ENCODE measurements at regions not wholly inside any gene's neighbourhood (a gene's known extent, or its start where the extent isn't known, plus 50 kb on each side); places are given as distances from the start of the nearest gene placed in this dataset.

- POLR2A ChIA-PET (ENCODE audit: unreplicated experiment) = no interaction called here
- H3K9me2 ChIP-seq (replicated peaks; ENCODE audit: low read length) = no peaks in the 10 kb centered on the region
- no peaks in the 10 kb centered on the region for H4K20me1 ChIP-seq (ENCODE audit: low read length)
- H3K27ac ChIP-seq (ENCODE audit: low read length) = no peak overlapping the region
- H3K27me3 ChIP-seq (ENCODE audit: low read length) = peaks cover 85% of the 10 kb centered on the region
- no peak overlapping the region for H2AFZ ChIP-seq (ENCODE audit: low read length)
- no peaks in the 10 kb centered on the region for H3K9me3 ChIP-seq (ENCODE audit: low read length)
- CTCF ChIA-PET = no interaction called here
- DNase-seq = no peak
- H3K79me2 ChIP-seq (ENCODE audit: low read length) = no peaks in the 10 kb centered on the region
- H3K4me3 ChIP-seq (ENCODE audit: low read length) = no peak overlapping the region
- H3K9ac ChIP-seq (ENCODE audit: low read length) = no peak overlapping the region
- BruUV-seq (replicated peaks) = no TSS peak
- intact Hi-C loops (cut with micrococcal nuclease) = no loop called here
- no peaks in the 10 kb centered on the region for H3F3A ChIP-seq (ENCODE audit: low read length, unreplicated experiment)
- H3K4me1 ChIP-seq (ENCODE audit: insufficient read depth, low read length) = no peaks in the 10 kb centered on the region
- ATAC-seq = no peak
- no peak overlapping the region for H3K4me2 ChIP-seq (ENCODE audit: low read length)
- H3K36me3 ChIP-seq (ENCODE audit: low read depth, low read length) = no peaks in the 10 kb centered on the region
- TF ChIP-seq EZH2phosphoT487 (IDR thresholded peaks at IDR 0.05; ENCODE audit: borderline replicate concordance, low read length) = no peak
- TF ChIP-seq, protein P1, sequence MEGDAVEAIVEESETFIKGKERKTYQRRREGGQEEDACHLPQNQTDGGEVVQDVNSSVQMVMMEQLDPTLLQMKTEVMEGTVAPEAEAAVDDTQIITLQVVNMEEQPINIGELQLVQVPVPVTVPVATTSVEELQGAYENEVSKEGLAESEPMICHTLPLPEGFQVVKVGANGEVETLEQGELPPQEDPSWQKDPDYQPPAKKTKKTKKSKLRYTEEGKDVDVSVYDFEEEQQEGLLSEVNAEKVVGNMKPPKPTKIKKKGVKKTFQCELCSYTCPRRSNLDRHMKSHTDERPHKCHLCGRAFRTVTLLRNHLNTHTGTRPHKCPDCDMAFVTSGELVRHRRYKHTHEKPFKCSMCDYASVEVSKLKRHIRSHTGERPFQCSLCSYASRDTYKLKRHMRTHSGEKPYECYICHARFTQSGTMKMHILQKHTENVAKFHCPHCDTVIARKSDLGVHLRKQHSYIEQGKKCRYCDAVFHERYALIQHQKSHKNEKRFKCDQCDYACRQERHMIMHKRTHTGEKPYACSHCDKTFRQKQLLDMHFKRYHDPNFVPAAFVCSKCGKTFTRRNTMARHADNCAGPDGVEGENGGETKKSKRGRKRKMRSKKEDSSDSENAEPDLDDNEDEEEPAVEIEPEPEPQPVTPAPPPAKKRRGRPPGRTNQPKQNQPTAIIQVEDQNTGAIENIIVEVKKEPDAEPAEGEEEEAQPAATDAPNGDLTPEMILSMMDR (conservative IDR thresholded peaks at IDR 0.05; ENCODE audit: low read depth, low read length) = no peak
- TF ChIP-seq EZH2 (IDR thresholded peaks at IDR 0.05; ENCODE audit: low read length, unreplicated experiment) = no peak
Measured at GRCh38 chr2:44884677-44885076, 56.8 kb upstream of the SIX3 start.

- Histone ChIP-seq H4K20me1 (ENCODE audit: low read length) (no peaks in the 10 kb centered on the region), H3K9ac (ENCODE audit: low read length) (no peak overlapping the region), H3K27me3 (ENCODE audit: low read length) (peaks cover 67% of the 10 kb centered on the region), H3K9me3 (ENCODE audit: low read length) (no peaks in the 10 kb centered on the region), H3K4me3 (ENCODE audit: low read length) (no peak overlapping the region), H3K4me2 (ENCODE audit: low read length) (no peak overlapping the region), H3K36me3 (ENCODE audit: low read depth, low read length) (no peaks in the 10 kb centered on the region), H3K9me2 (replicated peaks; ENCODE audit: low read length) (no peaks in the 10 kb centered on the region), H3F3A (ENCODE audit: low read length, unreplicated experiment) (no peaks in the 10 kb centered on the region), H3K4me1 (ENCODE audit: insufficient read depth, low read length) (no peaks in the 10 kb centered on the region), H3K27ac (ENCODE audit: low read length) (no peak overlapping the region), H3K79me2 (ENCODE audit: low read length) (no peaks in the 10 kb centered on the region), H2AFZ (ENCODE audit: low read length) (no peak overlapping the region)
- no peak for DNase-seq
- CTCF ChIA-PET = no interaction called here
- intact Hi-C loops (cut with micrococcal nuclease) = no loop called here
- POLR2A ChIA-PET (ENCODE audit: unreplicated experiment) = no interaction called here
- TF ChIP-seq, protein P1 (conservative IDR thresholded peaks at IDR 0.05; ENCODE audit: low read depth, low read length) = no peak
- no peak for TF ChIP-seq EZH2 (IDR thresholded peaks at IDR 0.05; ENCODE audit: low read length, unreplicated experiment)
- no TSS peak for BruUV-seq (replicated peaks)
- no peak for ATAC-seq
Measured at GRCh38 chr2:44886414-44886813, 55.1 kb upstream of the SIX3 start.

- no TSS peak for BruUV-seq (replicated peaks)
- ChIA-PET POLR2A (ENCODE audit: unreplicated experiment) (no interaction called here), CTCF (no interaction called here)
- H3K9me2 ChIP-seq (replicated peaks; ENCODE audit: low read length) = no peaks in the 10 kb centered on the region
- peaks cover 45% of the 10 kb centered on the region for H3K27me3 ChIP-seq (ENCODE audit: low read length)
- H3K4me1 ChIP-seq (ENCODE audit: insufficient read depth, low read length) = no peaks in the 10 kb centered on the region
- H3K9ac ChIP-seq (ENCODE audit: low read length) = no peak overlapping the region
- H4K20me1 ChIP-seq (ENCODE audit: low read length) = no peaks in the 10 kb centered on the region
- H3K27ac ChIP-seq (ENCODE audit: low read length) = no peak overlapping the region
- H3K4me3 ChIP-seq (ENCODE audit: low read length) = no peak overlapping the region
- ATAC-seq = no peak
- no peaks in the 10 kb centered on the region for H3K79me2 ChIP-seq (ENCODE audit: low read length)
- H3K4me2 ChIP-seq (ENCODE audit: low read length) = no peak overlapping the region
- H3K9me3 ChIP-seq (ENCODE audit: low read length) = no peaks in the 10 kb centered on the region
- TF ChIP-seq EZH2phosphoT487 (IDR thresholded peaks at IDR 0.05; ENCODE audit: borderline replicate concordance, low read length) (no peak), EZH2 (IDR thresholded peaks at IDR 0.05; ENCODE audit: low read length, unreplicated experiment) (no peak)
- TF ChIP-seq, protein P1 (conservative IDR thresholded peaks at IDR 0.05; ENCODE audit: low read depth, low read length) = no peak
- DNase-seq = no peak
- H3K36me3 ChIP-seq (ENCODE audit: low read depth, low read length) = no peaks in the 10 kb centered on the region
- H2AFZ ChIP-seq (ENCODE audit: low read length) = no peak overlapping the region
- H3F3A ChIP-seq (ENCODE audit: low read length, unreplicated experiment) = no peaks in the 10 kb centered on the region
- intact Hi-C loops (cut with micrococcal nuclease) = no loop called here
Measured at GRCh38 chr2:44889096-44889495, 52.4 kb upstream of the SIX3 start.

Data from PC-3 (cell line).